Neural crest cell (in vitro differentiated cells): ENCODE measurements at regions not wholly inside any gene's neighbourhood (a gene's known extent, or its start where the extent isn't known, plus 50 kb on each side); places are given as distances from the start of the nearest gene placed in this dataset.

ENCODE experiments used
- DNase-seq: peaks from one replicate; pipeline ENCODE4 v3.0.0; 2021; ENCODE audit warnings: low read depth, mixed read lengths, low spot score
- H3K27ac Mint-ChIP-seq: one replicate; pipeline ENCODE4 v1.8.0; 2021; ENCODE audit warnings: mild to moderate bottlenecking, mixed read lengths; ENCODE audit not compliant: unreplicated experiment
- H3K27me3 Mint-ChIP-seq: 2 replicates; pipeline ENCODE4 v1.8.0; 2021; ENCODE audit warnings: low read depth, mild to moderate bottlenecking, mixed read lengths
- H3K36me3 Mint-ChIP-seq: 2 replicates; pipeline ENCODE4 v1.8.0; 2021; ENCODE audit warnings: low read depth, mild to moderate bottlenecking, mixed read lengths
- H3K4me1 Mint-ChIP-seq: 2 replicates; pipeline ENCODE4 v1.8.0; 2021; ENCODE audit warnings: mixed read lengths
- H3K4me3 Mint-ChIP-seq: one replicate; pipeline ENCODE4 v1.8.0; 2021; ENCODE audit warnings: mild to moderate bottlenecking, mixed read lengths
- H3K9me3 Mint-ChIP-seq: 2 replicates; pipeline ENCODE4 v1.8.0; 2021; ENCODE audit warnings: mixed read lengths
- CTCF ChIP-seq: fragments of 200-600 bp; sonication (generic); conservative IDR thresholded peaks from 2 replicates; pipeline ENCODE4 v1.5.0; 2021; ENCODE audit warnings: antibody characterized with exemption, mild to moderate bottlenecking

GRCh38 chr6:105884426-105884825 is 201.7 kb upstream of the PRDM1 start:
- Mint-ChIP-seq H3K9me3 (peaks cover 2% of the 10 kb centered on the region), H3K27ac (no peak overlapping the region)

GRCh38 chr6:105884011-105884410 is 202.1 kb upstream of the PRDM1 start:
- no peaks in the 10 kb centered on the region for H3K36me3 Mint-ChIP-seq
- H3K4me1 Mint-ChIP-seq, result peaks cover 7% of the 10 kb centered on the region
- peaks cover 1% of the 10 kb centered on the region for H3K9me3 Mint-ChIP-seq
- no peak for TF ChIP-seq CTCF
- no peak overlapping the region for H3K4me3 Mint-ChIP-seq
- DNase-seq, result no peak
- peaks cover 8% of the 10 kb centered on the region for H3K27me3 Mint-ChIP-seq
- H3K27ac Mint-ChIP-seq, result no peak overlapping the region

More at GRCh38 chr6:105884426-105884825, 201.7 kb upstream of the PRDM1 start:
- no peaks in the 10 kb centered on the region for H3K36me3 Mint-ChIP-seq
- no peak for DNase-seq
- H3K4me1 Mint-ChIP-seq, result peaks cover 7% of the 10 kb centered on the region
- TF ChIP-seq CTCF, result no peak
- H3K4me3 Mint-ChIP-seq, result no peak overlapping the region
- H3K27me3 Mint-ChIP-seq, result peaks cover 5% of the 10 kb centered on the region

GRCh38 chr6:105882828-105883227 is 203.3 kb upstream of the PRDM1 start:
- DNase-seq, result no peak
- H3K27me3 Mint-ChIP-seq, result peaks cover 8% of the 10 kb centered on the region
- no peak for TF ChIP-seq CTCF
- H3K36me3 Mint-ChIP-seq, result no peaks in the 10 kb centered on the region
- peaks cover 7% of the 10 kb centered on the region for H3K4me1 Mint-ChIP-seq
- no peaks in the 10 kb centered on the region for H3K9me3 Mint-ChIP-seq
- H3K27ac Mint-ChIP-seq, result no peak overlapping the region
- H3K4me3 Mint-ChIP-seq, result no peak overlapping the region

- no peak for DNase-seq
- Mint-ChIP-seq H3K4me1 (peaks cover 7% of the 10 kb centered on the region), H3K27me3 (peaks cover 8% of the 10 kb centered on the region), H3K27ac (no peak overlapping the region), H3K4me3 (no peak overlapping the region), H3K9me3 (no peaks in the 10 kb centered on the region), H3K36me3 (no peaks in the 10 kb centered on the region)
- TF ChIP-seq CTCF, result no peak
These were observed 203.9 kb upstream of the PRDM1 start for GRCh38 chr6:105882121-105882803.

GRCh38 chr6:105881608-105882007 is 204.5 kb upstream of the PRDM1 start:
- Mint-ChIP-seq H3K4me3 (no peak overlapping the region), H3K4me1 (peaks cover 7% of the 10 kb centered on the region), H3K36me3 (no peaks in the 10 kb centered on the region), H3K27ac (no peak overlapping the region), H3K9me3 (no peaks in the 10 kb centered on the region), H3K27me3 (peaks cover 8% of the 10 kb centered on the region)
- TF ChIP-seq CTCF, result no peak
- DNase-seq, result no peak
